Large intestine (tissue), 3 donors: ENCODE measurements at regions not wholly inside any gene's neighbourhood (a gene's known extent, or its start where the extent isn't known, plus 50 kb on each side); places are given as distances from the start of the nearest gene placed in this dataset.
A peak's percentile ranks its signal among the peaks of the same experiment; 100 is the strongest.

Experiments
- DNase-seq, 2 donors: peaks; one replicate each; pipeline versions ENCODE4 v3.0.0 to v3.0.0-alpha.2; 2013
- H3K27ac ChIP-seq: one replicate; pipeline ENCODE4 v1.5.1; 2013; ENCODE audit warnings: low read length
- H3K27me3 ChIP-seq: 2 replicates; pipeline ENCODE4 v1.6.1; 2013; ENCODE audit warnings: low read length; ENCODE audit not compliant: control insufficient read depth, insufficient read depth
- H3K36me3 ChIP-seq: 2 replicates; pipeline ENCODE4 v1.6.1; 2013; ENCODE audit warnings: low read length; ENCODE audit not compliant: control insufficient read depth, insufficient read depth
- H3K4me1 ChIP-seq: one replicate; pipeline ENCODE4 v1.6.1; 2013; ENCODE audit warnings: low read length; ENCODE audit not compliant: control insufficient read depth, insufficient read depth
- H3K4me3 ChIP-seq: one replicate; pipeline ENCODE4 v1.5.1; 2013; ENCODE audit warnings: low read length
- H3K9me3 ChIP-seq: one replicate; pipeline ENCODE4 v1.6.1; 2013; ENCODE audit warnings: mild to moderate bottlenecking, low read depth, low read length, moderate library complexity; ENCODE audit not compliant: control insufficient read depth
- WGBS: methylation state at CpG from one replicate; pipeline ENCODE4 v1.1.5; 2013; ENCODE audit warnings: low lambda C conversion rate; ENCODE audit not compliant: insufficient coverage; 5-methylcytosine and 5-hydroxymethylcytosine counted together

GRCh38 chr14:104388541-104389325 is 190.8 kb upstream of the C14orf180 start:
- Histone ChIP-seq H3K4me1 (no peaks in the 10 kb centered on the region), H3K36me3 (no peaks in the 10 kb centered on the region), H3K4me3 (no peak overlapping the region), H3K27ac (no peak overlapping the region), H3K9me3 (no peaks in the 10 kb centered on the region), H3K27me3 (peaks cover 10% of the 10 kb centered on the region)
- no peak for DNase-seq
- WGBS = no CpG with 5 or more reads among the region's 28 CpGs

DNA sequence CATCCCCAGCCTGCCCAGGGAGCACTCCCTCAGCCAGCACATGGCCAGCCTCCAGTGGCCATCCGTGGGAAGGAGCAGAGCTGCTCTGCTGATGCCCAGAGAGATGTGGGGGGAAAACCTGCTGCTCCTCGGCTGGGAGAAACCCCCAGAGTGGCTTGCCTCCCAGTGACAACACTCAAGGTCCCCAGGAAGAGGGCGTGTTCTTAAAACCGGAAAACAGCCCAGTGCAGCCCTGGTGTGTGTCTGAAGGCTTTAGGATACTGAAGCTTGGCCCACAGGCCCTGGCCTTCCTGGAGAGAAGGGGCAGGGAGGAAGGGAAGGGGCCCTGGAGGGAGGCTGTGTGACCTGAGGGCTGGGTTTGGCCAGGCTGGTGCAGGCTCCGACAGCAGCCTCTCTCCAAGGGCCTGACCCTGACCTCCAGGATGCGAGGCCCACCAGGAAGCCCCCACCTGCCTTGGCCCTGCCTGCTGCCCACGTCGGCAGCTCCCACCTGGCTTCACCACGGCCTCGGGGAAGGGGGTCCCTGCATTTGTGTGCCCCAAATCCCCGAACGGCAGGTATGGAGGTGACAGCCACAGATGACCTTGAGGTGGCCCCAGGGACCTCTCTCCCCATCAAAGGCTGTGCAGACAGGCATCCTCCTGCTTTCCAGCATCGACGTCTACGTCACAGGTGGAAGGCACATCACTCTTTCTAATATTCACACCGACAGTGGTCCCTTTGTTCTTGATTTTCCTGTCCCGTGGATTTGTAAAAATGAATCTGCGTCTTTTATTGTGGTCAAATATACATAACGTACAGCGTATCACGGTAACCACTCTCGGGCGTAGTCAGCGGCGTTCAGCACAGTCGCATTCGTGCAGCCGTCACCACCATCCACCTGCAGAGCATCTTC is 190.0 kb upstream of the C14orf180 start:
- no peak for DNase-seq
- H3K36me3 ChIP-seq = no peaks in the 10 kb centered on the region
- H3K27me3 ChIP-seq = peaks cover 2% of the 10 kb centered on the region
- no peak overlapping the region for H3K4me3 ChIP-seq
- H3K4me1 ChIP-seq = no peaks in the 10 kb centered on the region
- no peak overlapping the region for H3K27ac ChIP-seq
- WGBS = no CpG with 5 or more reads among the region's 28 CpGs
- H3K9me3 ChIP-seq = no peaks in the 10 kb centered on the region

GRCh38 chr14:104390221-104390931 is 189.2 kb upstream of the C14orf180 start:
- no peak overlapping the region for H3K4me3 ChIP-seq
- no CpG with 5 or more reads among the region's 27 CpGs for WGBS

GRCh38 chr14:104390941-104391901 is 188.3 kb upstream of the C14orf180 start:
- 79% methylated on average over 2 of the region's 33 CpGs for WGBS
- Histone ChIP-seq H3K27me3 (no peaks in the 10 kb centered on the region), H3K36me3 (no peaks in the 10 kb centered on the region), H3K9me3 (peaks cover 3% of the 10 kb centered on the region), H3K4me1 (no peaks in the 10 kb centered on the region), H3K27ac (no peak overlapping the region), H3K4me3 (no peak overlapping the region)
- no peak for DNase-seq

More at GRCh38 chr14:104390221-104390931, 189.2 kb upstream of the C14orf180 start:
- no peaks in the 10 kb centered on the region for H3K27me3 ChIP-seq
- H3K36me3 ChIP-seq = no peaks in the 10 kb centered on the region
- no peak overlapping the region for H3K27ac ChIP-seq
- no peaks in the 10 kb centered on the region for H3K9me3 ChIP-seq
- no peak for DNase-seq
- no peaks in the 10 kb centered on the region for H3K4me1 ChIP-seq

GRCh38 chr14:104392001-104392395 is 187.6 kb upstream of the C14orf180 start:
- H3K4me3 ChIP-seq = no peak overlapping the region
- no peaks in the 10 kb centered on the region for H3K4me1 ChIP-seq
- no peak overlapping the region for H3K27ac ChIP-seq
- H3K36me3 ChIP-seq = no peaks in the 10 kb centered on the region
- no CpG with 5 or more reads among the region's 6 CpGs for WGBS
- peaks cover 10% of the 10 kb centered on the region for H3K9me3 ChIP-seq
- DNase-seq = no peak
- H3K27me3 ChIP-seq = no peaks in the 10 kb centered on the region

- no peak for DNase-seq
- Histone ChIP-seq H3K4me3 (no peak overlapping the region), H3K4me1 (no peaks in the 10 kb centered on the region), H3K27me3 (no peaks in the 10 kb centered on the region), H3K9me3 (peaks cover 16% of the 10 kb centered on the region), H3K27ac (no peak overlapping the region), H3K36me3 (no peaks in the 10 kb centered on the region)
- no CpG with 5 or more reads among the region's 28 CpGs for WGBS
Observed at GRCh38 chr14:104392396-104393198, 187.0 kb upstream of the C14orf180 start.

- peaks cover 22% of the 10 kb centered on the region for H3K9me3 ChIP-seq
- DNase-seq = no peak
- no peaks in the 10 kb centered on the region for H3K27me3 ChIP-seq
- H3K27ac ChIP-seq = no peak overlapping the region
- no peaks in the 10 kb centered on the region for H3K4me1 ChIP-seq
- WGBS = no CpG with 5 or more reads among the region's 18 CpGs
- H3K4me3 ChIP-seq = no peak overlapping the region
- H3K36me3 ChIP-seq = no peaks in the 10 kb centered on the region
Observed at GRCh38 chr14:104393199-104393897, 186.2 kb upstream of the C14orf180 start.

DNA sequence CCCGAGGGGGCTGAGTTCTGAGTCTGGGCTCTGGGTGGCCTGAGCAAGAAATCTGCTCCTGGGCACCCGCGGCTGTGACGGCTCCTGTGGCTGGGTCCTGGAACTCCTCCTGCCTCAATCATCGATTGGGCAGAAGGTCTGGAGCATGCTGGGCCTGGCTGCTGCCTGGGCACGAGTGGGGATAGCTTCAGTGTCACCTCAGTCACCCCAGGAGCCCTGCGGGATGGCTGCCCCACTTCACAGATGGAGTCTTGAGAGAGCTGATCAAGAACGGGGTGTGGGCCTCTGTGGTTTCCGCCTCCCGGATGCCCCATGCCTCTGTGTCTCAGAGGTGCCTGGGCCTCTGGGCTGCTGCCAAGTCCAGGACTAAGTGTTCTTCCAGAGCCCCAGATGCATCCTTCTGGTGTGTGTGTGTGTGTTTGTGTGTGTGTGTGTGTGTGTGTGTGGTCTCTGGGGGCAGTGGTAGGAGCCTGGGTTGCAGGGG is 185.6 kb upstream of the C14orf180 start:
- peak; percentile 18 to 29 for DNase-seq
- Histone ChIP-seq H3K4me3 (no peak overlapping the region), H3K27ac (no peak overlapping the region), H3K4me1 (no peaks in the 10 kb centered on the region), H3K9me3 (peaks cover 22% of the 10 kb centered on the region), H3K27me3 (no peaks in the 10 kb centered on the region), H3K36me3 (no peaks in the 10 kb centered on the region)
- no CpG with 5 or more reads among the region's 10 CpGs for WGBS
